HG03139 (cell line): ENCODE measurements at regions not wholly inside any gene's neighbourhood (a gene's known extent, or its start where the extent isn't known, plus 50 kb on each side); places are given as distances from the start of the nearest gene placed in this dataset.

Source experiments
- ATAC-seq: cut with Tn5 transposase; IDR thresholded peaks from one replicate; pipeline ENCODE4 v1.9.1; 2021; ENCODE audit not compliant: unreplicated experiment

DNA sequence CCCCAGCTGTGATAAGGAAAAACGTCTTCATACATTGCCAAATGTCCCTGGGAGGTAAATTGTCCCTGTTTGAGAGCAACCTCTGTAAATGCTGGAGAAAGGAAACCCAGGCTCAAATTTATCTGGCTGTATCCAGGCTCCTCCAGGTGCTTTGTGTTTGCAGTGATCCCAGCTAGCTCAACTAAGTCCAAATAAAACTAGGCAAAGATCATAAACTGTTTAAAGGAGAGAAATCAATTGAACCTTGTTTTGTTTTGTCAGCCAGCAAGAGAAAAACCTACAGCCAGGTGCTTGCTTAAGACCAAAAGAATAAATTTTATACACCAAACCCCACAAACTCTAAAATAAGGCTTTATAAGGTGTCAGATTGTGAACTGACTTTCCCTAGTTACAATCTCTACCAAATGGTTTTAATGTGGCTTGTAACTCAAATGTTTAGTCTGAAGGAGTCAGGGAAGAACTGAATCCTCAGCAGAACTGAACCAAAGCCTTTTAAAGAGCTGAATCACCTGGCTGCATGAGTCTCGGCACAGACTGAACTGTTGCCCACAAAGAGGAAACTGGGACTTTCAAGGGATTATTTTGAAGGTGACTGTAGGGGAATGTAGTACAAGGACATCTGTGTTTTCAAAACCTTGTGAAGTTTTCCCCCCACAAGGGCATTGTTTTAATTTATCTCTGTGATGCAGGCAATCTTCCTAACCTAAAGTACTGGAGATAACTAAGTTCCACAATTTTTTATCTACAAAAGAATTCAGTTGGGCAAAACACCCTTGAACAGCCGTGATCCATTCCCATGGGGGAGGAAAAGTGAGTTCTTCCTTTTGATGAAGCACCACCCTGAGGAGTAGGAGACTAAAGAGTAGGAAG, 201.7 kb upstream of the TARS1 start:
- ATAC-seq = no peak

DNA sequence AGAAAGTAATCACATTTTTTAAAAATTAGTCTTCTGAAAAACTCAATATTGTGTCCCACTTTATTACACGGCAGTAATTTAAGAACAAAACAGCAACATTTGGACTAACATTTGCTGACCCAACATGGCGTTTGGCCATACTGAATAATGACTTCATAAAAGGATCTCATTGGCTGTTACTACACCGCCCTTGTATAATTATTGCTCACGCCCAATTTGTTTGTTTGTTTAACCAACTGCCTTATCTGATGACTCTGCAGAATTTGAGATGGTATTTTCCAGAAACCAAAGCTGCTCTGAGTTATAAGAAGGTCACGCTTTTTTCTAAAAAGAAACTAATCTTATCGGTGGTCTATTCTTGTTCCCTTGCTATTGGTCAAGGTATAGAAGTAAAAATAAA, 200.2 kb upstream of the TARS1 start:
- ATAC-seq = no peak

DNA sequence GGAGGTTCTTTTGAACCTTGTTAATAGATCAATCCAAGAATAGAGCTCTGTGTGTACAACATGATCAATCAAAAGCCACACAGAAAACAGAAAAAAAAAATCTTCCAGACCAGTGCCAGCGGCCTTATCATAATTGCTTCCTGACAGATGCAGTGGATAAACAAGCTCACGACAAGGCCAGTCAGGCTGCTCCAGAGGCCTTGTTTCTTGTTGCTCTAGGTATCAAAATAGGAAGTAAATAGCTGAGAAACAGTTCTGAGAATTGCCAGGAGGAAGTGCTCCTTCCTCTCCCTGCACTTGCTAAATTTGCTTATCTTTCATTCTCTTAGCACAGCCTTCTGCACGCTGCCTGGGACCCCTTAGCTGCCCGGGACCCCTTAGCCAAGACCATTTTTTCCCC, 199.0 kb upstream of the TARS1 start:
- no peak for ATAC-seq

DNA sequence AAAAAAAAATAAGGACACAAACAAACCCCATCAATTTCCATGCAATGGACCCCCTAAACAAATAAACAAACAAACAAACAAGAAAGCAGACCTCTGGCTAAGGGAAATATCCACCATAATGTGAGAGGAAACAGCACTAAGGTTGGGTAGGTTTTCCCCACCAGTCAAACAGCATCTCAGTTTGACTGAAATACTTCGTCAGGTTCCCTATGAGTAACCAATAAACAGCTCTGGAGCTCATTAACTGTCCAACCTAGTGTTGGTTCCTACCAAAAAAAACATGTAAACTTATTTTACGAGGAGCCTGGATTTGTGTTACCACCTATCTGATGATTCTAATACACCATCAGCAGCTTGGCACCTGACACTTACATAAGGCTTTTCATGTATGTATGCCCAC, 198.5 kb upstream of the TARS1 start:
- no peak for ATAC-seq

DNA sequence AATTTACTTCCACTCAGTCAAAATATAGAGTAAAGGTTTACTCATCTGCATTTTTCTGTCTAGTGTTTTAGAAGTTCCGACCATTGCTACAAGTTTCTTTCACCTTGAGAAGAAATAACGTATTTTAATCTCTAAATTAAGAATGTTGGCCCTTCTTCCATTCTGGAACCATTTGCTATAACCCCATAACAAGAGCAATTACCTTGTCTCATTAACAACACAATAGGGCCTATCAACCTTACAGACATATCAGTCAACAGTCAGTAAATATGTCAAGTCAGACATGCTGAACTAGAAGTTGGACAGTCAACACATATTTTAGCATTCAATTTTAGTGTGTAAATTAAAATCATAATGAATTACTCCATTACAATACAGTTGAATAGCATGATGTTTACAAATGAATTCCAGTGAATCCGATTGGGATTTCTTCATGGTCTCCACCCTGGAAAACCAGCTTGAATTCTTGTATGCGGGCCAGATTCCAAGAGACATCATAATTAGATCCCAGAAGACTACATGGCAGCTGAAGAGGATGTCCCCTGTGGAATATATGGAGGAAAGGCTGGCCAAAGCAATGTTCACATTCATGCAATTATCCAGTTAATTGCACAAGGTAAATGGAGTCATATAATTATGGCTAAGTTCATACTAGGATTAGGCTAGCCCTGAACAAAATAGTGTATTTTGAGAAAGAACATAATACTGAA, 196.2 kb upstream of the TARS1 start:
- ATAC-seq = no peak

DNA sequence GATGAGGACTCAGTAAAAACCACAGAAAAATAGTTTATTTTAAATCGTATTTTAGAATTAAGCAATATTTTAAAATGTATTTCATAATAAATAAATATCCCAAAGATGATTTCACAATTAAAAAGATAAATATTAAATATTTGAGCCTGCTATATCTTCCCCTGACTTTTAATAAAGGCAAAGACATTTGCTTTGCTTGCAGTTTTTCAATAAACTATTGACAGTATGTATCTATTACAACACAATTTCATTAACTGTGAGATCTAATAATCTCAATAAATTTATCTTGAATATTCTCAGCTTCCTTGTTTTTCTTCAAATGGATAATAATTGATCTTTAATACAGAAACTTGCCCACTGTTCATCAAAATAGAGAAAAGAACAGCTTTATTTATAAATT, 186.2 kb upstream of the TARS1 start:
- ATAC-seq = no peak

DNA sequence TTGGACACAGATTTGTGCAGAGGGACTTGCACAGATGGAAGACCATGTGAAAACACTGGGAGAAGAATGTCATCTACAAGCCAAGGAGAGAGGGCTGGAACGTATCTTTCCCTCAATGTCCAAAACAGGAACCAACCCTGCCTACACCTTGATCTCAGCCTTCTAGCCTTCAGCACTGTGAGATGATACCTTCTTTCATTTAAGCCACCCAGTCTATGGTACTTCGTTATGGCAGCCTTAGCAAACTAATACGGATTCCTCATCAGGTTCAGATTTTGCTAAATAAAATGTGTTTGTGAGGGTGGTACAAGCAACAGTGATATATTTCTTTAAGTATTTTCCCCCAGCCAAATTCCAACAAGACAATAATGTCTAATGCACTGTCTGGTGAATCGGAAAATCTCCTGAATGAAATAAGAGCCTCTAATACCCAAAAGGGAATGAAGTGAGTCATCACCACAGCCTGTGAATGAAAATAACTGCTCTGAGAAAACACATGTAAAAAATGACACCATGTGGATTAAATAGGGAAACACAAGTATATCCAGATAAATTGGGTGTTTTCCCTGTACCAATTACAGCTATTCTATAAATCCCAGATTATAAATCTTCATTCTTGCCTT, 182.8 kb upstream of the TARS1 start:
- ATAC-seq = no peak

DNA sequence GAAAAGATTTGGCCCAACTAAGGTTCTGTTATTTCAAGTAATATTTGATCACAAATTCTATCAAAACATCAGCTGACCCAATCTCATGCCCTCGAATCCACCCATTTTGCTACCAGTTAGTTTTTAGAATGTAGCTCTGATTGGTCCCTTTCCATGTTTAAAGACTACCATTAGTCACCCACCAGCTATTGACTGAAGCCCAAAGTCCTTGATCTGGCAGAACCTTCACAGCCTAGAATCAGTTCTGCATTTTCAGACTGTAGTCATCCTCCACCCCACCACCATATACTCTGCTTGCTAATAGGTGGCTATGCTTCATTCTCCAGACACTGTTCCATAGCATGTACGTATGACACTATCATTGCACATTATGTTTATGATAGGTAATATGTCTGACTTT, 182.2 kb upstream of the TARS1 start:
- no peak for ATAC-seq

DNA sequence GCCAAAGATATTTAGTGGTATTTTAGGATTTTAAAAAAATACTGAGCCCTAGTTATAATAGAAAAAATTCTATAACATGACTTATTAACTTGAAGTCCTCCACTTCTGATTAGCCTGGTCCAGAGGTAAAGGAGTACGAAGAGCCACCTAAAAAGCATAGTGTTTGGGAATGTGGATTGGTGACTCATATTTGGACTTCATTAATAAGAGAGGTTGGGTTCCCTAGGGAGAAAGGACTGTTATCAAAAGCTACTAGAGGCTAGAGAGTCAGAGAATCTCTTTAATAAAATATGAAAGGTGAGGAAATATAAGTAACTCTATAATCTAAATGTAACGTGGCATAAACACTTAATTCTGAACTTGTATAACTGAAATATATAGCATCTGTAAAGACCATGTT, 180.7 kb upstream of the TARS1 start:
- no peak for ATAC-seq

DNA sequence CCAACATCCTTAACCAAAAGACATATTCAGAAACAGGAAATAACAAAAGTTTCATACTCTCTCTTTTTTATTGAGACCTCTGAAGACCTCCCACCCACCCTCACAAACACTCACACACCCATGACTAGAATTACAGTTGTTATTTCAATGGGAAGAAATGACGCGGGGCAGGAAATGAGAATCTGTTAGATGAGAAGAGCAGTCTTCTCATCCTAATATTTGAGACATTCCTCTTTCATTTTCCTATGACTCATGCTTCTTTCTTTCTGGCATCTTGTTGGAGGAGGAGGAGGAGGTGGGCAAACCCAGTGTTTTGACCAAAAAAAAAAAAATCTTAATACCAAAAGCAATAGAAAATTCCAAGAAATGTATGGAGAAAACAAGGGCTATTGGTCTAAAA, 179.5 kb upstream of the TARS1 start:
- no peak for ATAC-seq

DNA sequence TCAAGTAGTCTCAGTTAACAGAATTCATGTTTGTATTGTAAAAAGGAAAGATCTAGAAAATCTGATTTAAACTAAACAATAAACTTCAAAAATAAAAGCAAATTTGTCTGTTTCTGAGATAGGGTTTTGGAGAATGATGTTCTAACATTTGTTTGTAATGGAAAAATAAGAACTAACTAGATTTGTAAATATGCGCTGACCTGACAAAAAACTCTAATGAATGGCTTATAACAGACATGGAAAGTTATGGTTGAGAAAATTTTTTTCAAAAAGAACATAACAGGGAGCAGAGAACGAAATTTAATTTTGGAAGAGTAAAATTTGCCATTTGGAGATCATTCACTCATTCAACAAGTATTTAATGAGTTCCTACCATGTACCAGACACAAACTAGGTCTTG, 179.0 kb upstream of the TARS1 start:
- ATAC-seq = no peak

DNA sequence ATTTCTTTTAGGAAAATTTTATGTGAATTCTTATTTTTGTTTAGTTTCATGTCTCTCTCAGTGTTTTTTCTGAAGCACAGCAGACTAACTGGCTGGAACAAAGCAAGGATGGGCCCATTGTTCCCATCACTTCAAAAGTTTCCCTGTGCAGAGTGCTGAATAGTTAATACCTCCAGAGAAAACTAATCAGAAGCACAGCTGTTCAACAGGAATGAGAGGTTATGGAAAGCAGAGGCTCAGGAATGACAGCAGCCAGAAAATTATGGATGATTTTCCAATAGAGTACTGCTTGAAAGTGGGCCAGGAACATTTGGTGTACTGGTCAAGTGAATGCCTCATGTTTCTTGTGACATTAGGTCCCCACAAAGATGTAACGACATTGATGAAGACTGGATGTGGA, 173.0 kb upstream of the TARS1 start:
- ATAC-seq = no peak

DNA sequence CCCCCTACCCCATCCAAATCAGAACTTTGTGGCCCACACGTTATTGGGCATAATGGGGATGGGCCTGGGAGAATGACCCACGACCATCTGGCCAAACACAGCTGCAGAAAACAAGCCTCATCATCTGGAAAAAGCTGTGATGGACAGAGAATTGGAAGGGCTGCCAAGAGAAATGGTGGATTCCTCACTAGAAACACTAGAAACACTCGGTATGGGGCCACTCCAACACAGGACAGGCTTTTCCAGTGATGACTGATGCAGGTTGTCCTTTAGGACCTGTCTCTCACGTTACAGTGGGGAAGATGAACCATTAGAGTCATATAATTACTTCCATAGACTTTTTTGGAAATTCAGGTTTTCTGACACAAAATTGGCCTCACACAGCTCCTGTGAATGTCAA, 172.4 kb upstream of the TARS1 start:
- ATAC-seq = no peak

DNA sequence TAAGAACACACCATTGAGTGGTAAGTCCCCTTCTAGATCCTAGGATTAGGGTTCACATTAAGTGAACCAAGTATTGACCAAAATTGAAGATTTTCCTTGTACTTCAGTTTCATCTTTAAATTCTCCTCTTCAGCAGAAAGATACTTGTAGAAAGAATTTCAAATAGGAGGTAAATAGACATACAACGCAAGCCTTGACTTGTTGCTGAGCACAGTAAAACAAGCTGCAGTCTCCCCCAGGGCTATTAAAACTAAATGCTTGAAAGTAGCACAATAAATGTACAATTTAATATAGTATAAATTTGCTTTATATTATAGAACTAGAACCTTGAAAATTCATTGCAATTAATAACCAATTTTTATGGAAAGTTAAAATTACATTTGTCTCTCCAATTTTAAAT, 170.1 kb upstream of the TARS1 start:
- no peak for ATAC-seq

DNA sequence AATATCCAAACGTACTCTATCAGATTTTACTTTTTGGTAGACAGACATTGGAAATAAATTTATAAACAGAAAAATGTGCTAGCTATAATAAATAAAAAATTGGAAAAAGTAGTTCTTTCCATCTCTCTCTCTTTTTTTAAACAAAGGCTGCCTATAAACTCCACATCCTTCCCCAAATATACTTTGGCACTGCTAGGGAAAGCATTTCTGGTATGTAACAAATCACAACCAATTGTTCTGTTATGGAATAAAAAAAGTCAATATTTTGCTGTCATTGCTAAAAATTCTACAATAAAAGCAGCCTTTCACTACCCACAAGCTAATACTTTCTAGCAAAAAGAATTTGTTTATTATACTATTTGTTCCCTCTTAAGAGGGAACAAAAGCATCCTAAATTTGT, 169.2 kb upstream of the TARS1 start:
- ATAC-seq = no peak

DNA sequence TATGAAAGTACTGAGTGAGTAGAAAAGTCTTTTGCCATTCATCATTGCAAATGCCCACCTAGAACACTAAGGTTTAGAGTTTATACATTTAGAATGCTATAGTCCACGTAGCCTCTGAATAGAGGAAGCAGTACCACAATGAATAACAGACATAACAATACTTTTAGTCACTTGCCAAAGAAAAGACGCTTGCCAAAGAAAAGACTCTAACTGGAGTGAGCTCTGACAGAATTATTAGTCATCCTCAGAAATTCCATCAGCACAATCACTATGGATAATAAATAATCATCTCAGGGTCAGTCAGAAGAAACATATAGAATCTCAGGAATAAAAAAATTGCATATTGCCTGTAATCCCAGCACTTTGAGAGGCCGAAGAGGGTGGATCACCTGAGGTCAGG, 168.5 kb upstream of the TARS1 start:
- no peak for ATAC-seq

DNA sequence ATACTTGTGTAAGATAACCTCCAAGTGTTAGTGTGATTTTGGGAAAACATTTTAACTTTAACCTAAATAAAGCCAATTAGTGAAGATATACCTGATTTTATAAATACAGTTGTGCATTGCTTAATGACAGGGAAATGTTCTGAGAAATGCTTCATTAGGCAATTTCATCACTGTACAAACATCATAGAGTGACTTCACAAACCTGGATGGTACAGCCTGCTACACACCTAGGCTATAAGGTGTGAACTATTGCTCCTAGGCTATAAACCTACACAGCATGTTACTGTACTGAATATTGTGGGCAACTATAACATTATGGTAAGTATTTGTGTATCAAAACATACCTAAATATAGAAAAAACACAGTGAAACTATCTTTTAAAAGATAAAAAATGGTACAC, 166.8 kb upstream of the TARS1 start:
- ATAC-seq = no peak

DNA sequence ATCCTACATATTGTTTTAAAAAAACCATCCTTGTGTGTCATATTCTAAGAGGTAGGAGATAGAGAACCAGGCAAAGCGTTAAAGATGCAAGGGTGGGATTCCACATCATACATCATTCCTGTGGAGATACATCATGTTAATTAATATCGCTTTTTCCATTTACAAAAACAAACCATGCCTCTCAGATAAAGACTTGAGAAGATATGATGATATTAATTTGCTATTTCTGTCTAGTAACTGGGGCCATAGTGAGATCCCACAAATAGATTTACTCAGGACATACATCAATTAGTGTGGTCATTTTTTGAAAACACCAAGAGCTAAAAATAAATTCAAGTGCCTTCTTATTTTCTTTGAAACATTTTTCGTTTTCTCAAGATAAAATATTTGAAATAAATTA, 165.4 kb upstream of the TARS1 start:
- no peak for ATAC-seq

DNA sequence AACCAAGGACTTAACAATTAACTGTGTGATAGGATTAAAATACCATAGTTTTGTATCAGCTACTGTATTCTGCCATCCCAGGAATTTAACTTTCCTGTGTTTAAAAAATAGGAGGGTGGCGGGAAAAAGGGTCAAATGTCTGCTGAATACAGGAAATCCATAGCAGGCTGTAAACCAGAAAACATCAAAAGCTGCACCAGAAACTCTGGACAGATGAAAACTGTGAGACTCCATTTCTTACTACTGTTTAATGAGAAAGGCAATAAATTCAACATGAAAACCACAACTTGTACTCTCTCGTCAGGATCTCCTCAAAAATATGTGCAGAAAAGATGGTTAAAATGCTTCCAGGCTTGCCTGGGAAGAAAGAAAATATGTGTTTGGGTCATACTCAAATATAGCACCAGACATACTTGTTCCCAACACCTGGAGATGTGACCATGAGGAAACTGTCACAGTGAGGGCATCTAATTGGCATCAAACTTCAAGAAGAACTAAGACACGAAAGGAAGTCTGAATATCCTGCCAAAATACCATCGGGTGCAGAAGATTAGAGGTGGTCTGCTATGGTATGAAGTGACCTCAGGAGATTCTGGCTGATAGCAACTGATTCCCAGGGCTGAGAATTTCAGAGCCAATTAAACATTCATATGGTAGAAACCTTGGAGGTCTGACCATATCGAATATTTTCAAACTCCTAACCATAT, 164.7 kb upstream of the TARS1 start:
- no peak for ATAC-seq

DNA sequence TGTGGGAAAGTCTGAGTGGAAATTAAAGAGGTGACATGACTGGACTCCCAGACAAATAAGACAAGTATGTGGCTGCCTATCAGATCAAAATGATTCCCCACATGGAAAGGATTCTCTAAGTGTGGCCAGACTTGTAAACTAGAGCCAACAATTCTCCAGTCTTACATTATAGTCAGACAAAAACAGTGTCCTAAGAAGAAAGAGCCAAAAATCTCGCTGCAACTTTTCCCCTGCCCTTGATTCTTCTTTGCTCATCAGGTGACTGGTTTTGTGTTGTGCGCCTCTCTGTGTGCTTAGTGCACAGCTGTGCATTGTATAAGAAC, 164.2 kb upstream of the TARS1 start:
- no peak for ATAC-seq

DNA sequence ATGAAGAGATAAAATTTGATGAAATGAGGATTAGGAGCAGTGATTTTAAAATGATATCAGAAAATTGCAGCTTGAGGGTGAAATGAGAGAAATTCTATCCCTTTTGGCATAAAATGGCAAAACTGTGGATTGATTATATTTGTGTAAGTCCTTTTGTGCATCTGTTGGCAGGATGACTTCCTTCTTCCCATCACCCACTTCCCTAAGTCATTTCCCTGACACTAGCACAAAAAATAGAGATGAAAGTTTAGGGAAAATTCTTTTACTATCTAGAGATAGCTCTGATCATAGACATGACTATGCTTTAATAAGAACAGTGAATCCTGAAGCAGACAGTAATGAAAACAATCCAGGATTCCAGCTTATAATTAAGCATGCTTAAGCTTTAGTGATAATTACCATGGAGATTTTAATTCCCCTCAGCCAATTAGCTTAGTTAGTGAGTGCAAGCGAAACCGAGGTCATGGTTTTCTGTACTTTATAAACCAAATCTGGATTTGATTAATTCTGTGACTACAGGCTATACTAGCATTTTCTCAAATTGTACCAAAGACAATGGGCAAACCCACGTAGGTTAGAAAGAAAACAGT, 163.6 kb upstream of the TARS1 start:
- no peak for ATAC-seq
